A549 (cell line): ENCODE measurements at regions not wholly inside any gene's neighbourhood (a gene's known extent, or its start where the extent isn't known, plus 50 kb on each side); places are given as distances from the start of the nearest gene placed in this dataset.

ENCODE experiments used
- CBX2 ChIP-seq: fragments of 200-600 bp; sonication (generic); IDR thresholded peaks from 2 replicates; pipeline ENCODE4 v1.6.1; 2016; ENCODE audit warnings: low read depth, mild to moderate bottlenecking, borderline replicate concordance
- CTCF ChIP-seq: fragments of >200 bp; sonication (Bioruptor Twin); formaldehyde crosslinking; IDR thresholded peaks from 3 replicates; pipeline ENCODE4 v1.5.1; 2016
- EHMT2 ChIP-seq: fragments of 200-600 bp; sonication (generic); IDR thresholded peaks from 2 replicates; pipeline ENCODE4 v1.6.1; 2016; ENCODE audit warnings: antibody characterized with exemption, low read depth, mild to moderate bottlenecking, moderate library complexity
- EP300 ChIP-seq, 2 experiments: fragments of >200 bp; sonication (Bioruptor Twin); formaldehyde crosslinking; IDR thresholded peaks; 2 replicates in 1 of 2; 3 replicates in 1 of 2; pipeline ENCODE4 v1.6.1; 2016 to 2017
- ESRRA ChIP-seq: fragments of 150-350 bp; IDR thresholded peaks from 2 replicates; pipeline ENCODE4 v1.6.1; 2014; ENCODE audit warnings: mild to moderate bottlenecking, low read length, borderline replicate concordance
- NFE2L2 ChIP-seq: fragments of 150-350 bp; conservative IDR thresholded peaks from 2 replicates; pipeline ENCODE4 v1.6.1; 2014; ENCODE audit warnings: low read length
- POLR2A ChIP-seq: IDR thresholded peaks from 2 replicates; pipeline ENCODE4 v1.6.1; 2012; ENCODE audit warnings: mild to moderate bottlenecking, low read length
- RFX5 ChIP-seq: fragments of 450-650 bp; IDR thresholded peaks from 2 replicates; pipeline ENCODE4 v1.7.1; 2014; ENCODE audit warnings: antibody characterized with exemption, mild to moderate bottlenecking, moderate library complexity
- SMC3 ChIP-seq: fragments of >200 bp; sonication (Bioruptor Twin); formaldehyde crosslinking; IDR thresholded peaks from 3 replicates; pipeline ENCODE4 v1.6.1; 2018; ENCODE audit warnings: inconsistent platforms

DNA sequence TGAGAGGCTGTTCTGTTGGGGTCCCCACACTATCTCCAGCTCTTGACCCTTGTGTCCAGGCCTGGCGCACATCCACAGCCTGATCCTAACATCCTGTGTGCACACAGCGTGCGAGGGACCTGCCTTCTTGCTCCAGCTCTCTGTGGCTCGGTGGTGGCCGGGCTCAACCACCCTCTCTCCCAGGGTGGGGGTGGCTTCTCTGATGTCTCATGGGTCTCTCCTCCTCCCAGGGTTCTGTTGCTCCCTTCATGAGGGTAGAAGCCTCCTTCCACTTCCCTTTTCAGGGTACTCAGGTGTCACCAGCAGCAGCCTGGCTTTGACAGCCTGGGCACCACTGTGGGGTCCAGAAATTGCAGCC lies 196.9 kb upstream of the RAB6C start:
- no peak for TF ChIP-seq CTCF
- TF ChIP-seq POLR2A: no peak
- no peak for TF ChIP-seq ESRRA
- TF ChIP-seq CBX2: no peak
- no peak for TF ChIP-seq SMC3
- no peak for TF ChIP-seq EHMT2
- TF ChIP-seq RFX5: no peak
- TF ChIP-seq EP300 (IDR thresholded peaks at IDR 0.05): no peak
- TF ChIP-seq NFE2L2: no peak
